KBM-7 (cell line): ENCODE measurements at regions not wholly inside any gene's neighbourhood (a gene's known extent, or its start where the extent isn't known, plus 50 kb on each side); places are given as distances from the start of the nearest gene placed in this dataset.

Source experiments
- DNase-seq: peaks from one replicate; pipeline ENCODE4 v3.0.0-alpha.2; 2015
- in situ Hi-C: fragments of 300-500 bp; cut with MboI; formaldehyde crosslinking; loops from 2 replicates; pipeline ENCODE4 v1.14.3; 2020; ENCODE audit warnings: low sequenced_read_pairs, low pct_unique_long_range_greater_than_20kb, mixed read lengths

- peak; percentile 87 for DNase-seq
- in situ Hi-C loops, result no loop called here
Observed at GRCh38 chr5:135191084-135191826, 157.2 kb upstream of the PITX1 start.

GRCh38 chr5:135190416-135191083 is 156.5 kb upstream of the PITX1 start:
- in situ Hi-C loops, result no loop called here
- DNase-seq, result no peak

- in situ Hi-C loops, result no loop called here
Observed at GRCh38 chr5:135189024-135189423, 155.0 kb upstream of the PITX1 start.

GRCh38 chr5:135188233-135188914 is 154.3 kb upstream of the PITX1 start:
- in situ Hi-C loops, result no loop called here
- DNase-seq, result no peak

More at GRCh38 chr5:135189024-135189423, 155.0 kb upstream of the PITX1 start:
- DNase-seq, result no peak

GRCh38 chr5:135186662-135187522 is 152.9 kb upstream of the PITX1 start:
- in situ Hi-C loops, result no loop called here
- DNase-seq, result no peak

GRCh38 chr5:135185481-135186065 is 151.5 kb upstream of the PITX1 start:
- in situ Hi-C loops, result no loop called here
- peak; percentile 17 for DNase-seq

- in situ Hi-C loops, result no loop called here
- DNase-seq, result no peak
Observed at GRCh38 chr5:135184646-135185045, 150.6 kb upstream of the PITX1 start.

GRCh38 chr5:135183464-135183863 is 149.4 kb upstream of the PITX1 start:
- no peak for DNase-seq
- in situ Hi-C loops, result no loop called here

GRCh38 chr5:135182675-135183074 is 148.6 kb upstream of the PITX1 start:
- no peak for DNase-seq
- in situ Hi-C loops, result no loop called here

GRCh38 chr5:135181653-135182052 is 147.6 kb upstream of the PITX1 start:
- in situ Hi-C loops, result no loop called here

GRCh38 chr5:135179308-135179980 is 145.4 kb upstream of the PITX1 start:
- no peak for DNase-seq
- in situ Hi-C loops, result no loop called here

More at GRCh38 chr5:135181653-135182052, 147.6 kb upstream of the PITX1 start:
- no peak for DNase-seq

- no peak for DNase-seq
- in situ Hi-C loops, result no loop called here
Observed at GRCh38 chr5:135178476-135179155, 144.6 kb upstream of the PITX1 start.

GRCh38 chr5:135177591-135177990 is 143.6 kb upstream of the PITX1 start:
- in situ Hi-C loops, result no loop called here
- no peak for DNase-seq

- no peak for DNase-seq
- in situ Hi-C loops, result no loop called here
Observed at GRCh38 chr5:135176991-135177390, 143.0 kb upstream of the PITX1 start.

GRCh38 chr5:135174315-135175096 is 140.5 kb upstream of the PITX1 start:
- in situ Hi-C loops, result no loop called here
- peak; percentile 26 for DNase-seq

GRCh38 chr5:135173662-135174290 is 139.7 kb upstream of the PITX1 start:
- no peak for DNase-seq
- in situ Hi-C loops, result no loop called here

- no peak for DNase-seq
- in situ Hi-C loops, result no loop called here
Observed at GRCh38 chr5:135172718-135173117, 138.7 kb upstream of the PITX1 start.
